HG03520 (cell line): ENCODE measurements at regions not wholly inside any gene's neighbourhood (a gene's known extent, or its start where the extent isn't known, plus 50 kb on each side); places are given as distances from the start of the nearest gene placed in this dataset.

ENCODE experiments used
- ATAC-seq: cut with Tn5 transposase; IDR thresholded peaks from one replicate; pipeline ENCODE4 v1.9.1; 2021; ENCODE audit warnings: mild to moderate bottlenecking, moderate library complexity; ENCODE audit not compliant: unreplicated experiment

DNA sequence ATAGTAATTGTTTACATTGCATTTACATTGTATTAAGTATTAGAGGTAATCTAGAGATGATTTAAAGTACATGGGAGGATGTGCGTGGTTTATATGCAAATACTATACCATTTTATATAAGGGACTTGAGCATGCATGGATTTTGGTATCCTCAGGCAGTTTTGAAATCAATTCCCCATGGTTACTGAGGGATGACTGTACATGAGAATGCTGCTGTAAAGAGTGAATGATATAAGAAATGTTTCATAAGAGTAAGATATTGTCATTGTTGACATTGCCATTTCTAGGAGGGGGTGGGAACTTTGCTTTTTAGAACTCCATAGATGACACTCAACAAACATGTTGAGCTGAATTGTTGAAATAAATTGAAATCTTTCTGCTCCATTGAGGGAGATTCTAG, 185.0 kb downstream of the SEMA6A start:
- no peak for ATAC-seq

DNA sequence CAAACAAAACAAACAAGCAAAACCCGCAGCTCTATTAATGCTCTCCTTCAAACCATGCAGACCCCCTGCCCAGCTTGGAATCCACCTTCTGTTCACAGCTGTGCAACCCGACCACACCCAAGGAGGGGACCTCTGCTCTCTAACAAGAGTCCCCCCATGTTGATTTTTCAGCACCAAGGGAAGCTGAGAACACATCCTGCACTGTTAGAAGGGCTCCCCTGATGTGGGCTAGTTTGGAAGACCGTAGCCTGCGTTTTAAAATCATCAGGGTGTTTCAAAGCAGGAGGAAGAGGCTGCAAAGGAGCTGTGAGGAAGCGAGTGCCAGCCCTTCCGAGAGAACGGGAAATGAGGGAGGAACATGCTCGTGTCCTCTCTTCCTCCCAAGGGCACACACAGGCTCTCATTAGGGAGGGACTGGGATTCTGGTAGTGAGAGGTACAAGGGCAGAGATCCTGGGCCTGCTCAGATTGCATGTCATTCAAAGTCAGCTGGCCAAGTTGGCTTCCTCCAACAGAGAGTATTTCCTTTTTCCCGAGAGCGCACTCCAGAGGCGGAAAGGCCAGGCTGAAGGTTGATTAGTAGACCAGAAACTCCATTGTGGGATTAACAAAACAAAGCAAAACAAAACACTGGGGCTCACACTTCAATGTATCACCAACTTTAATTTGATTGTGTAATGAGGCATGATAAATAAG, 185.9 kb downstream of the SEMA6A start:
- no peak for ATAC-seq

DNA sequence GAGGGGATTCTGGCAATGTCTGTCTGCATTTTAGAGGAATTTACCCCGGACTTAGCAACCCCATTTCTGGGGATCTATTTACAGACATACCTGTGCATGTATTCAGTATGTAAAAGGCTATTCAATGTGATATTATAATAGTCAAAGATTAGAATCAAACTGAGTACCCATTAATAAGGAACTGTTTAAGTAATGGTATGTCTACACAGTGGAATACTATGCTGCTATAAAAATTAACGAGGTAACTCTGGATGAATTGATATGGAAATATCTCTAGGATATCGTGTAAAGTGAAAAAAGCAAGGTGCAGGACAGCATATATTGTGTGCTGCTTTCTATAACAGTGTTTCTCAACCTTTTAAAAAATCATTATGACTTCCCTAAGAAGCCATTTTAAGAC, 186.9 kb downstream of the SEMA6A start:
- no peak for ATAC-seq

DNA sequence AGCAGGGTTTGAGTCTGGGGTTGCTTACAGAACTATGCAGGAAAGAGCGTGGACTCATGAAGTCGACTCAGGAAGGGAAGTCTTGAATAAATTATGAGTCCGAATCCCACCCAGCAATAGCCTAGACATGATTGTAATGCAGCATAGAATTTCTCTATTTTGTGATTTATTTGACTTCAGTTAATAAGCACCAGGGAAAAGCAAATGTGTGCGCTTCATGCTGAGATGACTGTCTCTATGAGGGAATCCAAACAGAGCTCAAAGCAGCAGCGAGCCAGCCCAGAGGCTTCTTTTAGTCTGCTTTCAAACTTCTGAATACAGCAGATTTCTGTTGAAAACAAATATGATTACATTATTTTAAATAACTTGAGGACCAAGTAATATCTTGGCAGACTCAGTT, 188.0 kb downstream of the SEMA6A start:
- ATAC-seq = no peak

DNA sequence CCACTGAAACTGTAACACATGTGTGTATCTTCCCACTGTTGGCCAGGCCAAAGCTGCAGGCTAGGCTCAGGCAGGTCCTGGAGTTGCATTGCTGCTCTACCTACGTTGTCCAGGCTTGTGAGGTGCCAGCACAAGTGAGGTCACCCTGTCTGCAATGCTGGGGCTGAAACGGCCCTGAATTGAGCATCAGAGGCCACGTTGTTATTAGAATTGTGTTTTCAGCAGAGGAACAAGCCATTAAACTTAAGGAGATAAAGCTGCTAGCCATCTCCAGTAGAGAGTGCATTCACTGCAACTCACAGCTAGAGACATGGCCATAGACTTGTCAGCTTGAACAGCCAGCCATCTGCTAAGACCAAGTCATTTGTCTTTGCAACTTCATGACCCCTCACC, 191.8 kb downstream of the SEMA6A start:
- ATAC-seq = no peak

DNA sequence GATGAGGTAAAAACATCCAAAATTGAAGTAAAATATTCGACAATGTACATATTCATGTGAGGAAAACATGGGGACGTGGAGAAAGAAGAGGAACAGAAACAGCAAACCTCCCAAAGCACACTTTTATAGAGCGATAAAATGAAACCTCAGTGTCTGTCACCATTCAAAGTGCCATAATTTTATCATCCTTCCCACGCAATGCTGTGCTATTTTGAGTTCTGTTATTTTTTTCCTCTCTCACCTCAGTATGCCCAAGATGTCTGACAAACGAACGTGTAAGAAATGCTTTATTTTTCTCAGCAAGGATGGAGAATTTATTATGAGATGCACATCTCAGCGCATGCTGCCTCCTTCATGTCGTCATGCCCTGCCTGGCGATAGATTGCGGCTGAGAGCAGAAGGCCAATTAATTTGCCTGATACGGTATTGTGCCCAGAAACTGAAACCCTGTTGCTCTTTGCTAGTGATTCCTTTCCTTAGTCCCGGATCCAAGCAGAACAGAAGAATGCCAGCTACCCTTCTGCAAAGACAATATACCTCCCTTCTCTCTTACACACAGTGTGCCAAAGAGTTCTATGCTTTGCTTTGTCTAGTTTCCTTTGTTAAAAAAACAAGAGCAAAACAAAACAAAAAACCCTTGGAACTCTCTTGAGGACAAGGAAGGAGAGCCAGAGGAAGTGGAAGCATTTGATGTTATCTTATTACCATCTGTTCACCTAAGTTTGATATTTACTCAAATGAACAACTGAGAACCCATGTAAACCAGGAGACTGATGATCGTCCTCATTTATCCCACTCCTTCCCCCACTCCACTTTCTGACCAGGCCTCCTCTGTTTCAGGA, 192.4 kb downstream of the SEMA6A start:
- ATAC-seq = no peak

DNA sequence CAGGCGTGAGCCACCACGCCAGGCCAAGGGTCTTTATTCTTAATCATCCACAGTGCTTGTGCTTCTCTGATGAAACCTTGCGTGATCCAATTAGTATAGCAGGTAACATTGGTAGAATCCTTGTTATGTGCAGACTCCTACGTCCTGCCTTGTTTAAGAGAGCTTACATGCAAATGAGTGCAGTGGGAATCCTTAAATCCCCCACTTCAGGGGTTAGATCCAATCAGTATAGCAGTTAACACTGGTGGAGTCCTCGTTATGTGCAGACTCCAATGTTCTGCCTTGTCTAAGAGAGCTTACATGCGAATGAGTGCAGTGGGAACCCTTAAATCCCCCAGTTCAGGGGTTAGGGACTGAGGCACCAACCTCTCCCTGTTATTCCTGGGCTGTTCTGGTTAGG, 193.4 kb downstream of the SEMA6A start:
- ATAC-seq = no peak

DNA sequence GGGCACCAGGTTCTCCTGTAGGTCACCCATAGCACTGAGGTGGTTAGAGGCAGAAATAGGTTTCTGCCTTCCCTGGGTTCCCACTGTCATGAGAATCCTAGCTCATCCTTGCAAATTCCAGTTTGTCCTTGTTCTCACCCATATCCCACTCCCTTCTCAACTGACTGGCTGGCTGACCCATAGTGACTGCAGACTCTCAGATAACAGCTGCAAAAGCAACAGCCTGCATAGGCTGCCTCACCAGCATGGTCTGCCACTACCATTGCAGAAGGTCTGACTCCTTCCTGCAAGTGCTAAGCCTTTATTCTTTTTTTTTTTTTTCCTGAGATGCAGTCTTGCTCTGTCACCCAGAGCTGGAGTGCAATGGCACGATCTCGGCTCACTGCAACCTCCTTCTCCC, 194.0 kb downstream of the SEMA6A start:
- ATAC-seq = no peak

DNA sequence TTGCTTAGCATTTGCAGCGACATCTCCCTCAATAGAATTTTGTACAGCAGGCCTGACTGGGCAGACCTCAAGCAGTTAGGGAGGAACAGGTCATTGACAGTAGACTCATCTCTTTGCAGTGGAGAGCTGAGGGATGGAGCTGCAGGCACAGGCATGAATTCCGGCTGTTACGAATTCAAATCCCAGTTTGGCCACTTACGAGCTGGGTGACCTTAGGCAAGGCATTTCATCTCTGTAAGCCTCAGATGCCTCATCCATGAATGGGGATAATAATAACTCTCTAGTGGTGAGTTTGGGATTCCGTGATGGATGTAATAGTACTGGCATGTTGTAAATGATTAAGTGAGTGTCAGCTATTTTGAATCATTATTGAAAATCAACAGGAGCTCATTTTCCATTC, 195.3 kb downstream of the SEMA6A start:
- no peak for ATAC-seq

DNA sequence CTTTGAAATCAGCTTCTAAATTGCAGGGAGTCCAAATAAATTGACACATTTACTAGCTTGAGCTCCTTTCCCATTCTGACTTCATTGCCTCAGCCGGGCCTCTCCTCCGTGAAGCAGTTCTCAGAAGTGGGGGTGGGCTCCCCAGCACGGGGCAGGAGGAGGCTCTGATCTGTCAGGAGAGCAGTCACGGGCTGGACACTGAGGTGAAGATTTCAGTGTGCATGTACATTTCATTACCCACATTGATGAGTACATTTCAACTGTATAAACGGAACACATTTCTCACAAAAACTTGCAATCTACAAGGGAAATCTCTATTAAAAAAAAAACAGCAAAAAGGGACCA, 195.9 kb downstream of the SEMA6A start:
- ATAC-seq = no peak

DNA sequence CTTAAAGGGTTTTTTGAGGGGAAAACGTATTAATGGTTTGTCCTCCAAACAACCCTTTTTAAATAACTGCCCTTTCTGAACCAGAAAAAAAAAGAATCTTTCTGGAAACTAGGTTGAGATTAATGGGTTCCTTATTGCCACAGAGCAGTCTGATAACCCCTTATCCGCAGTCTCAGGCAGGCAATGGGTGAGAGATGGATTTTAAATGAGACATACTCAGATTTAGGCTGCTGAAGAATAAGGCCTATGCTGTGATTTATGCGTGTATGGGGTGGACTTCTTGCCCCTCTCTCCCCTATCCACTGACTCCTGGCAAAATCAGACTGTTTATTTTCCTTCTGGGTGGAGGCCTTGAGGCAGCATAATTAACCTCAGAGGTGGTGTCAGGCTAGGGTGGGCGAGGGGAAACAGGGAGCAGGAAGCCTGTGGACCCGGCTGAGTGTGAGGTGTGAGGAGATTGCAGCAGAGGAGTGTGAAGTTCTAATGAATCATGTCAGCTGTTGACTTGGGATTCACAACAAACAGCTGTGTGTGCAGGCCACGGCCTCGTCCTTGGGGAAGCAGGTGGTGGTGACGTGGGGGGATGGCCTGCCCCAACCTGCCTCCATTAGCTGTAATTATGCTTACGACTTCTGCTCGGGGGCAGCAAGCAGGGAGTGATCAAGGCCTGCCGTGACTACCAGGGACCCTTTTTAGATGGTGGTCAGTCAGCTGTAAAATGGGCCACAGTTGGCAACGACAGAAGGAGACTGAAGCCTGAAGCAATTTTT, 196.4 kb downstream of the SEMA6A start:
- no peak for ATAC-seq

DNA sequence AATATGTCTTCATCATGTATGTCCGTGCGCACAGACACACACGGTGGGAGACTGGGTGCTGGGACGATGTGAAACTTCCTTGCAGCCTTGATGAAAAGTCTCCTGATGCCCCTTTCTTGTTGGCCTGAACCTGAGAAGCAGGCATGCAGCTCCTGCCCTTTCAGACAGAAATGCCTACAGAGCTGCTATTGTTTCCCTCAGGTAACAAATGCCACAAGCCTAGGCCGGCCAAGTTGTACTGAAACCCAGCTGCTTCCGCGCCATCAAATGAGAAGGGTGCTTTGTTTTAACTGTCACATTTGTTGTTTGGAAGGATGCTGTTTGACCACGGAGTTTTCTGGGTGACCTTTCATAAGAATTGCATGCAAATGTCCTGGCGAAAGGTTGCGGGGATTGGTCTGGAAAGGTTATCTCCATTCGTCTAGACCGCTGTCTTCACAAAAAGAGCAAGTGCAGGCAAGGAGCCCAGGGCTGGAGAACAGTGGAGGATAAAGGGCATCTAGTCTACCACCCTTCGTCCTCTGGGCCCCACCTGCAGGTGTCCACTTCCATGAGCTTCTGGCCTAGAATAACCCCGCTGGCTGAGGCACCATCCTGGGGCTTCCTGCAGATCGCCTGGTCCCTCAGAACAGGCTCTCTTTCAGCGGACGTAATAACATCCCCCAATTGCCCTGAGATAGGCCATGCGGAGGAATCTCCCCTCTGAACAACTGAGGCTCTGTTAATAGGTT, 197.2 kb downstream of the SEMA6A start:
- ATAC-seq = no peak

DNA sequence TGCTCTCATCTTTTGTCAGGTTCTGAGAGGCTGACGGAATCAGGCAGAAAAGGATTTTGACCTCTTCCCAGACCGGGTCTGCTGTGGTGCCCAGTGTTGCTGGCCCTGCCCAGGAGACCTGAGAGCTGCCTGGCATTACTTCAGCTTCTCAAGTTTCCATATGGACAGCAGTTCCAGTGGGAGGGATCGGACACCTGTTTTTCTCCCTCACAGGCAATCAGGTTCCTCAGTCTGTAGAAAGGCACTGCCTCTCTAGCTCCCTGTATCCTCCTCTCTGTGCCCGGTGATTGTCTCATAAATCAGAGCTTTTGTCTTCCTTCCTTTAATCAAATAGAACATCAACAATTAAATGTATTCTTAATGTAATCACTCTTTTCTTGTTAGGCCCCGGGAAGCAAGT, 198.7 kb downstream of the SEMA6A start:
- no peak for ATAC-seq

DNA sequence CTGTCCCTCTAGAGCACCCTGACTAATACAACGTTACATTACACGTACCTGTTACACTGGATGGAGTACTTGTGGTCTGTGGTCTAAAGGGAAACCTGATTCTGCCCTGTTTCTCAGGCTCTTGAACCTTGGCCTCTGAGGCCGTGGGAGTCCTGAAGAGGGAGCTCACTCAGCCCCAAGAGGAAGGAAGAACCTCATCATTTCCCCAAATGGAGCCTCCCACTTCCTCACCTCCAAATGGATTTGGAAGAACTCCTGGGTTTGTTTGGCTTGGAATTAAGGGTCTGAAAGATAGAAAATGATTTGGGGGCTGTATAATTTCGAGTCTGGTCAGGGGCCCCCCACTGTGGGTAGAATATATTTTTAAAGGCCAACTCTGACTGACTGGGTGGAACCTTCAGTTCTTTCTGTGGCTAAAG, 200.2 kb downstream of the SEMA6A start:
- peak; percentile 61 for ATAC-seq

DNA sequence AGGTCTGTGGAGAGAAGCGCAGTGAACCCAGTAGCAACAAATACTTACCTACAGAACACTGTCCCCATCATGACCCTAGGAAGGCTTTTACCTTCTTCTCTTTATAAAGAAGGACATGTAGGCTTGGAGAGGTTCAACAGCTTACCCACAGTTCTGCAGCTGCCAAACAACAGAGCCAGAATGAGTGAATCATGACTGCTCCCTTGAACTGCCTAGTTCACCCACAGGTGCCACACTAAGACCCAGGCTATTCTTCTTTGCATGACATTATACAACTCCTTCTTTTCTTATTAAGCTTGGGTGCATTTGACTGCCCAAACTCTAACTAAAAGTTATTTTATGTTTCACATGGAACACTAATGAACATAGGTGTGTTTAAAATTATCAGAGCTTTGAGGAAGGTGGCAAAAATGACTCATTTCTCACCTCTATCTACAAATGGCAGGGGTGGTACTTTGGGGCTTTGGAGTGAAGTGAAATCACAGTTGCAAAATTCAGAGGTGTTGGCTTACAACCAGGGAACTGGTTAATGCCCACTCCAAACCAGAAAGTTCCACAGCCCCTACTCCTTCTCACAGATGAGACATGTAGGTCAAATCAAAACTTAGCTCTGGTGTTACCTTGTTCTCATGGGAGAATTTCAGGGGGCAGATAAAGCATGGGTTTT, 201.6 kb downstream of the SEMA6A start:
- no peak for ATAC-seq

DNA sequence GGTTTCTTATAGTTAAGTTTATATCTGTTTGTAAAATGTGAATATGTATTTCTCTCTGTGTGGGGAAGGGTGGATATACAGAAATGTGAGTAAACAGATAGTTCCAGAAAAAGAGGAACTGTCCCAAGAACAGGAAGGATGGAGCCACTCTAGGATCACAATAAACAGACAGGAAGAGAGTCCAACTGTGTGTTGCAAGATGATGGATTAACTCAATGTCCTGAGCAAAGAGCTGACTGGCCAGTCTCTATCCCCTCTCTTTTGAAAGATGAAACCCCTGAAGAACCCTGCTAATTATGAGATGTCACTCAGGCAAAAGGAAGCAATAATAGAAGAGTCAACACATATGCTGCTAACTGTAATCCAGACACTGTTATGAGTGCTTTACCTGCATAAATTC, 202.7 kb downstream of the SEMA6A start:
- ATAC-seq = no peak

DNA sequence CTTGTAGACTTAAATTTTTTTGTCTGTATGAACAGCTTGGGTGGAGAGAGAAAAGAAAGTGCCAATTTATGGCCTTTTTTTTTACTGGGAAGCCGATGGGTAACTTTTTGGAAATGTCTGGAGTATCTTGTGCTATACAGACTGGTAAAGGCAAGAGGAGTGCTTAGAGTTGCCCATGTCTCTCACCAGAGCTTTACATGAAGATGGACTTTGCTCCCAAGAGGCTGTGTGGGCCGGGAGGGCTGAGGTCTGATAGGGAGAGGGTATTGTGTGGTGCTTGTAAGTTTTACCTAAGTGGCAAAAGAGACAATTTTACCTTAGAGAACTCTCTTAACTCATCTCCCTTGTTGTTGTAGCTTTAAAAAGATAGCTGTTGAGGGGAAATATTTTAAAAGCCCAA, 203.2 kb downstream of the SEMA6A start:
- no peak for ATAC-seq

DNA sequence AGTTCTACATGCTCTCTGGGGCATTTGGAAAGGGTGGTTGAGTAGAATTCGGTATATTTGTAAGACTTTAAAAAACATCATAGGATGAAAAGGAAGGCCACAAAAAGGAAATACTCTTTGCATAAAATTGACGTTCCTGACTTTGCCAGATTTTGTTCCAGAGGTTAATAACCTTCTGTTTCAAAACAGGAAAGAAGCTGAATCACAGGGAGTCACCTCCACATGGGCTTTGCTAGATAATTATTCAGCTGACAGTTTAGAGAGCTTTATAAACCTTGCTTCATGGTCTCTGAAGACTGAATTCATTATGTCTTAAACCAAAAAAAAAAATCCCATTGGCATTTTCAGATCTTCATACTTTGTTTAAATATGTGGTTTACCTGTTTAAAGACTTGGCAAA, 203.7 kb downstream of the SEMA6A start:
- no peak for ATAC-seq

DNA sequence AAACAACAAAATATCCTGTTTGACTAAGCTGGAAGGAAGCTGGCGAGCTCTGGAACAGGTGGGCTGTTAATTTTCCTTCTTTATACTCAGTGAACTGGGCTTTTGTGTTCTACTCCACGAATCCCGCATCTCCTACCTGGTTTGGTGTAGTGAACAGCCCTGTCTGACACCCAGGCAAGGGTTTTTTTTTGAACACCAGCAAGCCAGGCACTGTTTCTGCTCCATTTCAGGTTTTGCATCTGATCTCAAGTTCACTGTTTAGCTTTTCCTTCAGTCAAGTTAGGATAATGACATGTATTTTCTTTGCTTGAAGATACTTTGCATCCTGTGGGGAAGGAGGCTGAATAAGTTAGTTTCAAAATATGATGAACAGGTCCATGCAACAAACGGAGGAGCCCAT, 204.5 kb downstream of the SEMA6A start:
- no peak for ATAC-seq

DNA sequence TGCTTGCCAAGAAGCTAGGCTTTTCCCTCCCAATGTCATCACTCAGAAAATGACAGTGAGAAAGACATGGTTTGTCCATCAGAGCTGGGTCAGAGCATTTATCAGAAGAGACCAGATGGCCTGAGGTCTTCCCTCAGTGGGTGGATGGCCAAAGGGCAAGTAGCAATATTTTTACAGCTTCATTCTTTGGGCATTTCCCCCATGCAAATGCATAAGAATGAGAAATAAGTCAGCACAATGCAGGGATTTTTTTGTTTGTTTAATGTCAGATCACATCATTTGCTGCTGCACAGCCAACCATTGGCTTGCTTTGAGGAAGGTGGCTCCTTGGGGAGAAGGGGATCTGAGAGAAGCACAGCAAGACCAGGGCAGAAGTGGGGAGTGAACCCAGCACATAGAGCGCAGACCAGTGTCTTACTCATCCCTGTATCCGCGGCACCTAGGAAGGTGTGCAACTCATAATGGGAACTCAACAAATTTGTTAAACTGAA, 209.6 kb downstream of the SEMA6A start:
- peak; percentile 90 for ATAC-seq

DNA sequence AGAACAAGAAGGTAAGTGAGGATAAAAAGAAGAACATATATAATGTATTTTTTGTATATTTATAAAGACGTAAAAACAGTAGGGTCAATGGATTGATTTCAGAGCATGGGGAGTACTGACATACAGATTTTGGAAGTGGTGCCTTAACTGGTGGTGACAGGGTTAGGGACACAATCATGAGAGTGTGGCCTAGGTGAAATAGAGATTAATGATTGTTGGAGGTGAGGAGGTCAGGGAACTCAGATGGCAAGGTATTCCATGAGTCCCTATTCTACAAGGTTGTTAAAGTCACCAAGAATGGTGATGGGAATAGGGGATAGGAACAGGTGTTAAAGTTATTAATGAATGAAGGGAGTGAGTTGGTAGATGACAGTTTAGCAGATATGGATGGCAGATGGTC, 210.8 kb downstream of the SEMA6A start:
- no peak for ATAC-seq
